Keratinocyte (primary cell): ENCODE measurements at regions not wholly inside any gene's neighbourhood (a gene's known extent, or its start where the extent isn't known, plus 50 kb on each side); places are given as distances from the start of the nearest gene placed in this dataset.

Experiments
- CTCF ChIP-seq, 3 experiments: IDR thresholded peaks in 1 of 3; conservative IDR thresholded peaks in 1 of 3; optimal IDR thresholded peaks in 1 of 3; 2 replicates in 2 of 3; 3 replicates in 1 of 3; pipeline versions ENCODE3 to v1.5.1; 2011; ENCODE audit warnings: low read length in 3 of 3, mild to moderate bottlenecking in 3 of 3, moderate library complexity in 2 of 3, control low read depth in 1 of 3, inconsistent platforms in 1 of 3; ENCODE audit not compliant: insufficient read depth in 2 of 3; ENCODE audit errors: extremely low read depth in 1 of 3
- EZH2 ChIP-seq: IDR thresholded peaks from one replicate; pipeline ENCODE4 v1.6.1; 2012; ENCODE audit warnings: inconsistent platforms, mild to moderate bottlenecking, low read length, moderate library complexity

- TF ChIP-seq EZH2 (no peak), CTCF (optimal IDR thresholded peaks at IDR 0.05 in 1 of 3, IDR thresholded peaks at IDR 0.05 in 1 of 3, conservative IDR thresholded peaks at IDR 0.05 in 1 of 3; ENCODE audit: extremely low read depth in 1 of 3, insufficient read depth in 2 of 3, low read length in 3 of 3) (no peak)
These were observed 311.6 kb downstream of the MZT1 start for GRCh38 chr13:72415817-72416216.
